SH-SY5Y (cell line): ENCODE measurements at regions not wholly inside any gene's neighbourhood (a gene's known extent, or its start where the extent isn't known, plus 50 kb on each side); places are given as distances from the start of the nearest gene placed in this dataset.

ENCODE experiments used
- GATA2 ChIP-seq: IDR thresholded peaks from 2 replicates; pipeline ENCODE4 v1.6.1; 2011; ENCODE audit warnings: mild to moderate bottlenecking, low read depth, low read length
- GATA3 ChIP-seq: IDR thresholded peaks from 2 replicates; pipeline ENCODE4 v1.6.1; 2011; ENCODE audit warnings: low read depth, mild to moderate bottlenecking, low read length, moderate library complexity

GRCh38 chr2:155200753-155201152, 502.3 kb downstream of the KCNJ3 start:
- no peak for TF ChIP-seq GATA3
- TF ChIP-seq GATA2, result no peak

- TF ChIP-seq GATA3, result no peak
- no peak for TF ChIP-seq GATA2
Measured at GRCh38 chr2:155190342-155190741, 491.8 kb downstream of the KCNJ3 start.

GRCh38 chr2:155178921-155179320, 480.4 kb downstream of the KCNJ3 start:
- TF ChIP-seq GATA3, result no peak
- TF ChIP-seq GATA2, result no peak

GRCh38 chr2:155176345-155176744, 477.9 kb downstream of the KCNJ3 start:
- TF ChIP-seq GATA2 (no peak), GATA3 (no peak)

- no peak for TF ChIP-seq GATA2
Measured at GRCh38 chr2:155169317-155169716, 470.8 kb downstream of the KCNJ3 start.

- no peak for TF ChIP-seq GATA3
- TF ChIP-seq GATA2, result no peak
Measured at GRCh38 chr2:155162494-155162893, 464.0 kb downstream of the KCNJ3 start.

GRCh38 chr2:155161314-155161713, 462.8 kb downstream of the KCNJ3 start:
- no peak for TF ChIP-seq GATA3
- no peak for TF ChIP-seq GATA2

- TF ChIP-seq GATA2 (no peak), GATA3 (no peak)
Measured at GRCh38 chr2:155157711-155158110, 459.2 kb downstream of the KCNJ3 start.

GRCh38 chr2:155157065-155157464, 458.6 kb downstream of the KCNJ3 start:
- TF ChIP-seq GATA3 (no peak), GATA2 (no peak)

GRCh38 chr2:155151945-155152344, 453.4 kb downstream of the KCNJ3 start:
- TF ChIP-seq GATA3 (no peak), GATA2 (no peak)

GRCh38 chr2:155151472-155151871, 453.0 kb downstream of the KCNJ3 start:
- no peak for TF ChIP-seq GATA3
- TF ChIP-seq GATA2, result no peak

GRCh38 chr2:155145758-155146229, 447.3 kb downstream of the KCNJ3 start:
- TF ChIP-seq GATA2, result no peak
- TF ChIP-seq GATA3, result no peak

GRCh38 chr2:155141418-155141817, 442.9 kb downstream of the KCNJ3 start:
- no peak for TF ChIP-seq GATA3
- no peak for TF ChIP-seq GATA2

GRCh38 chr2:155125585-155126230, 427.2 kb downstream of the KCNJ3 start:
- TF ChIP-seq GATA2, result no peak
- no peak for TF ChIP-seq GATA3

GRCh38 chr2:155115846-155116245, 417.4 kb downstream of the KCNJ3 start:
- TF ChIP-seq GATA3, result no peak
- TF ChIP-seq GATA2, result no peak

- TF ChIP-seq GATA2, result no peak
- TF ChIP-seq GATA3, result no peak
Measured at GRCh38 chr2:155111070-155111469, 412.6 kb downstream of the KCNJ3 start.
